ENCODE measurements at regions not wholly inside any gene's neighbourhood (a gene's known extent, or its start where the extent isn't known, plus 50 kb on each side); places are given as distances from the start of the nearest gene placed in this dataset.

DNA sequence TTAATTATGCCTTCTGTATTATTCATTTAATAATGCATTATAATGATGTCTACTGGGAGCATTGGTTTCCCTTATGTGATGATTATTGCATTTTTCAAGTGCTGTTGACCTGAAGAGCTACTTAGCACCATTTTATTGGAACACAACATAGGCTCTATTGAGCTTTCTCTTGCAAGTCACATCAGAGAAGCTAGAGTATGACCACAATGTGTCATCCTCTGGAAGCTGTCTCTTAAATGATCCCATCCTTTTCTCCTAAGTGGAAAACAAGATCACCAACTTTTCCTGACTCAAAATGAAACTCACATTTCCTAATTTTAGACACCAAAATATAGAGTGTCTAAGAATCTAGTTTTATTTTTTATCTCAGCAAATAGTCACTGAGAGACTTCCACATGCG lies 1451.9 kb downstream of the PCDH7 start:
- TF ChIP-seq EP300 (IDR thresholded peaks at IDR 0.05; ENCODE audit: borderline replicate concordance): no peak
- no peak for TF ChIP-seq FOXM1 (IDR thresholded peaks at IDR 0.05; ENCODE audit: borderline replicate concordance, low read depth)
- no peak for TF ChIP-seq CEBPB (IDR thresholded peaks at IDR 0.05)
- TF ChIP-seq TAF1 (IDR thresholded peaks at IDR 0.05; ENCODE audit: low read depth): no peak
- TF ChIP-seq CREB1 (IDR thresholded peaks at IDR 0.05; ENCODE audit: low read depth): no peak
